HL-60 (cell line): ENCODE measurements at regions not wholly inside any gene's neighbourhood (a gene's known extent, or its start where the extent isn't known, plus 50 kb on each side); places are given as distances from the start of the nearest gene placed in this dataset.

Experiments used
- DNase-seq, 2 experiments: peaks; one replicate each; pipeline ENCODE4 v3.0.0-alpha.2; 2010 to 2020; ENCODE audit warnings: low read depth in 1 of 2, low spot score in 1 of 2
- H3K27ac ChIP-seq: fragments of 250-450 bp; sonication (Bioruptor Pico); replicated peaks from 2 replicates; pipeline ENCODE4 v1.5.1; 2020; ENCODE audit warnings: mild to moderate bottlenecking, moderate library complexity
- H3K27me3 ChIP-seq: fragments of 250-450 bp; sonication (Bioruptor Pico); 2 replicates; pipeline ENCODE4 v1.5.1; 2021; ENCODE audit warnings: mild to moderate bottlenecking, moderate library complexity; ENCODE audit not compliant: insufficient read depth, poor library complexity, severe bottlenecking
- H3K4me3 ChIP-seq: replicated peaks from 2 replicates; pipeline ENCODE4 v1.5.1; 2011; ENCODE audit warnings: mild to moderate bottlenecking, control low read depth, low read length; ENCODE audit not compliant: insufficient read depth
- CTCF ChIP-seq: IDR thresholded peaks from one replicate; pipeline ENCODE4 v1.5.1; 2011; ENCODE audit warnings: low read length, control low read depth, inconsistent platforms; ENCODE audit not compliant: insufficient read depth
- GABPA ChIP-seq: IDR thresholded peaks from 2 replicates; pipeline ENCODE4 v1.6.1; 2012; ENCODE audit warnings: low read depth
- POLR2AphosphoS5 ChIP-seq: IDR thresholded peaks from 2 replicates; pipeline ENCODE4 v1.6.1; 2012; ENCODE audit warnings: low read depth
- REST ChIP-seq: IDR thresholded peaks from 2 replicates; pipeline ENCODE4 v1.6.1; 2012; ENCODE audit warnings: low read depth; ENCODE audit not compliant: insufficient replicate concordance
- SPI1 ChIP-seq: IDR thresholded peaks from 2 replicates; pipeline ENCODE4 v1.6.1; 2012; ENCODE audit warnings: low read depth, mild to moderate bottlenecking, borderline replicate concordance

GRCh38 chr10:25701652-25702051 is 232.4 kb upstream of the MYO3A start:
- no peak for DNase-seq
- no peak overlapping the region for H3K4me3 ChIP-seq
- H3K27ac ChIP-seq: no peak overlapping the region
- TF ChIP-seq GABPA: no peak
- TF ChIP-seq SPI1: no peak
- no peaks in the 10 kb centered on the region for H3K27me3 ChIP-seq

GRCh38 chr10:25704622-25705021 is 229.4 kb upstream of the MYO3A start:
- Histone ChIP-seq H3K27ac (no peak overlapping the region), H3K4me3 (no peak overlapping the region), H3K27me3 (no peaks in the 10 kb centered on the region)
- DNase-seq: no peak
- no peak for TF ChIP-seq GABPA
- TF ChIP-seq REST: no peak
- no peak for TF ChIP-seq CTCF
- TF ChIP-seq SPI1: no peak
- no peak for TF ChIP-seq POLR2AphosphoS5

GRCh38 chr10:25707572-25707971 is 226.5 kb upstream of the MYO3A start:
- no peak for DNase-seq
- no peaks in the 10 kb centered on the region for H3K27me3 ChIP-seq
- no peak for TF ChIP-seq GABPA
- no peak for TF ChIP-seq POLR2AphosphoS5
- TF ChIP-seq SPI1: no peak
- no peak for TF ChIP-seq CTCF
- no peak overlapping the region for H3K27ac ChIP-seq
- no peak overlapping the region for H3K4me3 ChIP-seq

GRCh38 chr10:25707976-25708671 is 225.9 kb upstream of the MYO3A start:
- Histone ChIP-seq H3K4me3 (no peak overlapping the region), H3K27me3 (no peaks in the 10 kb centered on the region), H3K27ac (no peak overlapping the region)
- TF ChIP-seq CTCF (no peak), GABPA (no peak), SPI1 (no peak), REST (no peak), POLR2AphosphoS5 (no peak)
- no peak for DNase-seq
